ENCODE measurements at regions not wholly inside any gene's neighbourhood (a gene's known extent, or its start where the extent isn't known, plus 50 kb on each side); places are given as distances from the start of the nearest gene placed in this dataset.

GRCh38 chr2:172198908-172199307, 96.2 kb upstream of the DLX2 start:
- TF ChIP-seq CTCF (IDR thresholded peaks at IDR 0.05; ENCODE audit: insufficient read depth, low read depth, low read length, missing control alignments): no peak
- H3K4me3 ChIP-seq (ENCODE audit: low read length): no peak overlapping the region
- peak; percentile 33 for DNase-seq (ENCODE audit: low read depth)

DNA sequence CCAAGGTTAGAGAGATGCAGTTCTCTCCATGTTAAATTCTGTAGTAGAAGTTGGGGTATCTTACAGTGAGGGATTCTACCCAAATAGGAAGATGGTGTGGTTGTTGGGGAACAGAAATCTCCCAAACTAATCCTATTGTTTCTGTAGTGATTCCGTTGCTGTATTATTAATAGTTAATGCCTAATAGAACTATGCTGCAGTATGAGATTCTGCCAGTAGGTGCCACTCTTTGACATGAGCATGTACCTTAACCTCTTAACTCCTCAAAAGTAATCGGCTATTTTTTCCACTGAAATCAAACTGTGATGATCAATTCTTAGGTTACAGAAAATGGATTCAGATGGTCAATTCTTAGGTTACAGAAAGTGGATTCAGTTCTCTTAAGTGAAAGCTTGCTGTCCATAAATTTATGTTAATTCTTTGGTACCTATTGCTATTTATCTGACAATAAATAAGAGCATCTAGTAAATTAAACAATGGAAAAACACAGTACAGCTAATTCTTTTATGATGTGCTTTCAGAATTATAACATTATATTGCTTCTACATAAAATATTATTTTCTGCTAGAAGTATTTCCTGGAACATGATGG, 97.9 kb upstream of the DLX2 start:
- DNase-seq (ENCODE audit: low read depth): peak; percentile 56
- H3K4me3 ChIP-seq (ENCODE audit: low read length): no peak overlapping the region
- peak; percentile 40 for TF ChIP-seq CTCF (IDR thresholded peaks at IDR 0.05; ENCODE audit: insufficient read depth, low read depth, low read length, missing control alignments)

DNA sequence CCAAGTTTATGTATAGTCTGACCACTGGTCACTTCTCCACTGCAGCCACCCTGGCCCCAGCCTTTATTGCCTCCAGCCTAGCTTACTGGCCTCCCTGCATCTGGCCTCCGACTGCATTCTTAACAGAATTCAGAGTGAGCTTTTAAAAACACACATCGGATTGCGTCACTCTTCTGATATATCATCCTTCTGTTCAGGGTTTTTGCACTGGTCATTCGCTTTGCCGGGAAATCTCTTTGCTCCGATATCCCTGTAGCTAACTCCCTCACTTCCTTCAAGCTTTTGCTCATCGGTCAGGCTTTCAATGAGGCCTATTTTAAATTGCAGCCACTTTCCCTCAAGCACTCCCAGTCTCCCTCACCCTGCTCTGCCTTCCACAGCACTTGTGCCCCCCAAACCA, 101.6 kb upstream of the DLX2 start:
- no peak overlapping the region for H3K4me3 ChIP-seq (ENCODE audit: low read length)
- TF ChIP-seq CTCF (IDR thresholded peaks at IDR 0.05; ENCODE audit: insufficient read depth, low read depth, low read length, missing control alignments): no peak
- no peak for DNase-seq (ENCODE audit: low read depth)

- TF ChIP-seq CTCF (IDR thresholded peaks at IDR 0.05; ENCODE audit: insufficient read depth, low read depth, low read length, missing control alignments): no peak
- no peak overlapping the region for H3K4me3 ChIP-seq (ENCODE audit: low read length)
- DNase-seq (ENCODE audit: low read depth): no peak
These were observed 102.1 kb upstream of the DLX2 start for GRCh38 chr2:172204762-172205161.

DNA sequence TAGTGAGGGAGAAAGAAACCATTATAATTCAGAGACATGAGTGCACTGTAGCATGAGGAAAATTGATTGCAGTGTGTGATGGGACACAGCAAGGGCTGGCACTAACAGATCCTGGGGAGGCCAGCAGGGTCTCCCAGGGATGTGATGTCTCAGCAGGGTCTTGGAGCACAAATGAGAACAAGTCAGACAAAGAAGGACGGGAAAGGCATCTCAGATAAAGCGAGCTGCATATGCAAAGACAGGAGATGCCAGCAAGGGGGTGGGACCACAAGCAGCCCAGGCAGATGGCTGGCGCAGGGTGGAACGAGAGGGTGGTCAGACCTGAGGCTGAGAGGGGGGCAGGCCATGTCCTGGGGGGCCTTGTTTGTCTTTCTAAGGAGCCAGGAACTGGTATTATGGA, 102.6 kb upstream of the DLX2 start:
- DNase-seq (ENCODE audit: low read depth): no peak
- no peak overlapping the region for H3K4me3 ChIP-seq (ENCODE audit: low read length)
- TF ChIP-seq CTCF (IDR thresholded peaks at IDR 0.05; ENCODE audit: insufficient read depth, low read depth, low read length, missing control alignments): no peak

GRCh38 chr2:172207911-172208310, 105.2 kb upstream of the DLX2 start:
- TF ChIP-seq CTCF (IDR thresholded peaks at IDR 0.05; ENCODE audit: insufficient read depth, low read depth, low read length, missing control alignments): no peak
- no peak overlapping the region for H3K4me3 ChIP-seq (ENCODE audit: low read length)
- DNase-seq (ENCODE audit: low read depth): no peak

- DNase-seq (ENCODE audit: low read depth): peak; percentile 76
- no peak overlapping the region for H3K4me3 ChIP-seq (ENCODE audit: low read length)
- no peak for TF ChIP-seq CTCF (IDR thresholded peaks at IDR 0.05; ENCODE audit: insufficient read depth, low read depth, low read length, missing control alignments)
These were observed 106.2 kb upstream of the DLX2 start for GRCh38 chr2:172208791-172209325.
